ENCODE measurements at regions not wholly inside any gene's neighbourhood (a gene's known extent, or its start where the extent isn't known, plus 50 kb on each side); places are given as distances from the start of the nearest gene placed in this dataset.

GRCh38 chr3:120506076-120506827 lies 55.5 kb upstream of the FSTL1 start:
- Mint-ChIP-seq H3K27me3 (peaks cover 24% of the 10 kb centered on the region), H3K9me3 (peaks cover 3% of the 10 kb centered on the region), H3K4me3 (no peak overlapping the region), H3K27ac (no peak overlapping the region), H3K36me3 (ENCODE audit: low read depth) (no peaks in the 10 kb centered on the region), H3K4me1 (ENCODE audit: low read depth) (no peaks in the 10 kb centered on the region)
- POLR2A ChIA-PET: no interaction called here
- CTCF ChIA-PET: interaction anchor here (0.7 to 1.1 kb wide), 3 partner anchors 40 to 317 kb away, joined by 3 to 4 read pairs (median 3); no protein-coding TSS in a partner anchor
- no peak for TF ChIP-seq CTCF (IDR thresholded peaks at IDR 0.05)
- no peak for DNase-seq
- ATAC-seq: no peak
- intact Hi-C loops (cut with micrococcal nuclease): no loop called here

- intact Hi-C loops (cut with micrococcal nuclease): no loop called here
- Mint-ChIP-seq H3K9me3 (peaks cover 1% of the 10 kb centered on the region), H3K4me3 (no peak overlapping the region), H3K4me1 (ENCODE audit: low read depth) (no peaks in the 10 kb centered on the region), H3K27me3 (peaks cover 21% of the 10 kb centered on the region), H3K36me3 (ENCODE audit: low read depth) (no peaks in the 10 kb centered on the region), H3K27ac (no peak overlapping the region)
- ChIA-PET POLR2A (no interaction called here), CTCF (interaction anchor here (1.1 to 2.2 kb wide), 6 partner anchors 8 to 86 kb away, joined by 3 to 7 read pairs (median 3); no protein-coding TSS in a partner anchor)
- ATAC-seq: no peak
- TF ChIP-seq CTCF (IDR thresholded peaks at IDR 0.05): no peak
- DNase-seq: no peak
These were observed 53.2 kb upstream of the FSTL1 start for GRCh38 chr3:120503727-120504616.

GRCh38 chr3:120502116-120502515 lies 51.3 kb upstream of the FSTL1 start:
- Mint-ChIP-seq H3K9me3 (no peaks in the 10 kb centered on the region), H3K4me3 (no peak overlapping the region), H3K27ac (no peak overlapping the region), H3K27me3 (peaks cover 12% of the 10 kb centered on the region), H3K4me1 (ENCODE audit: low read depth) (no peaks in the 10 kb centered on the region), H3K36me3 (ENCODE audit: low read depth) (no peaks in the 10 kb centered on the region)
- no peak for DNase-seq
- intact Hi-C loops (cut with micrococcal nuclease): no loop called here
- TF ChIP-seq CTCF (IDR thresholded peaks at IDR 0.05): no peak
- ATAC-seq: no peak
- POLR2A ChIA-PET: no interaction called here
- CTCF ChIA-PET: interaction anchor here (2.2 kb wide), 1 partner anchor 57 kb away, joined by 7 read pairs; no protein-coding TSS in a partner anchor

All from activated CD8-positive, alpha-beta T cell treated with anti-CD3 and anti-CD28 coated beads for 36 hours (primary cell).